HepG2 (cell line): ENCODE measurements at regions not wholly inside any gene's neighbourhood (a gene's known extent, or its start where the extent isn't known, plus 50 kb on each side); places are given as distances from the start of the nearest gene placed in this dataset.

ENCODE experiments used
- CTCF ChIP-seq: sonication (generic); formaldehyde crosslinking; IDR thresholded peaks from 2 replicates; pipeline ENCODE4 v1.5.0; 2020; ENCODE audit warnings: mild to moderate bottlenecking, missing genetic modification reagents, moderate library complexity
- NR2F6 ChIP-seq, 2 experiments: IDR thresholded peaks; 2 replicates each; pipeline ENCODE4 v1.6.1; 2016; ENCODE audit warnings: antibody characterized with exemption in 1 of 2, mild to moderate bottlenecking in 1 of 2
- TF ChIP-seq, protein P1 (sequence below): sonication (generic); formaldehyde crosslinking; IDR thresholded peaks from 2 replicates; pipeline ENCODE4 v1.4.0; 2020; ENCODE audit warnings: missing genetic modification reagents
- TF ChIP-seq, protein P2 (sequence below): sonication (generic); formaldehyde crosslinking; IDR thresholded peaks from 2 replicates; pipeline ENCODE4 v1.8.0; 2022; ENCODE audit warnings: missing genetic modification reagents, mild to moderate bottlenecking, borderline replicate concordance

- TF ChIP-seq, protein P1, sequence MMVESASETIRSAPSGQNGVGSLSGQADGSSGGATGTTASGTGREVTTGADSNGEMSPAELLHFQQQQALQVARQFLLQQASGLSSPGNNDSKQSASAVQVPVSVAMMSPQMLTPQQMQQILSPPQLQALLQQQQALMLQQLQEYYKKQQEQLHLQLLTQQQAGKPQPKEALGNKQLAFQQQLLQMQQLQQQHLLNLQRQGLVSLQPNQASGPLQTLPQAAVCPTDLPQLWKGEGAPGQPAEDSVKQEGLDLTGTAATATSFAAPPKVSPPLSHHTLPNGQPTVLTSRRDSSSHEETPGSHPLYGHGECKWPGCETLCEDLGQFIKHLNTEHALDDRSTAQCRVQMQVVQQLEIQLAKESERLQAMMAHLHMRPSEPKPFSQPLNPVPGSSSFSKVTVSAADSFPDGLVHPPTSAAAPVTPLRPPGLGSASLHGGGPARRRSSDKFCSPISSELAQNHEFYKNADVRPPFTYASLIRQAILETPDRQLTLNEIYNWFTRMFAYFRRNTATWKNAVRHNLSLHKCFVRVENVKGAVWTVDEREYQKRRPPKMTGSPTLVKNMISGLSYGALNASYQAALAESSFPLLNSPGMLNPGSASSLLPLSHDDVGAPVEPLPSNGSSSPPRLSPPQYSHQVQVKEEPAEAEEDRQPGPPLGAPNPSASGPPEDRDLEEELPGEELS (CRISPR knock-in tag): no peak
- no peak for TF ChIP-seq CTCF (CRISPR knock-in tag)
- TF ChIP-seq NR2F6 (IDR thresholded peaks at IDR 0.05): no peak
- TF ChIP-seq NR2F6 (CRISPR knock-in tag; IDR thresholded peaks at IDR 0.05): no peak
- TF ChIP-seq, protein P2, sequence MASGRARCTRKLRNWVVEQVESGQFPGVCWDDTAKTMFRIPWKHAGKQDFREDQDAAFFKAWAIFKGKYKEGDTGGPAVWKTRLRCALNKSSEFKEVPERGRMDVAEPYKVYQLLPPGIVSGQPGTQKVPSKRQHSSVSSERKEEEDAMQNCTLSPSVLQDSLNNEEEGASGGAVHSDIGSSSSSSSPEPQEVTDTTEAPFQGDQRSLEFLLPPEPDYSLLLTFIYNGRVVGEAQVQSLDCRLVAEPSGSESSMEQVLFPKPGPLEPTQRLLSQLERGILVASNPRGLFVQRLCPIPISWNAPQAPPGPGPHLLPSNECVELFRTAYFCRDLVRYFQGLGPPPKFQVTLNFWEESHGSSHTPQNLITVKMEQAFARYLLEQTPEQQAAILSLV (CRISPR knock-in tag): no peak
These were observed 54.7 kb downstream of the ANXA2R start for GRCh38 chr5:42985129-42986037.
